Right lobe of liver (tissue), 6 donors: ENCODE measurements at regions not wholly inside any gene's neighbourhood (a gene's known extent, or its start where the extent isn't known, plus 50 kb on each side); places are given as distances from the start of the nearest gene placed in this dataset.

ENCODE experiments used
- ATAC-seq, 4 donors: fragments of 200-7000 bp; cut with Tn5 transposase; one replicate each; pipeline ENCODE4 v1.9.1; 2020; ENCODE audit warnings: mild to moderate bottlenecking in 4 of 4, moderate library complexity in 4 of 4
- DNase-seq, 3 donors: peaks; one replicate each; pipeline ENCODE4 v3.0.0-alpha.2; 2020
- H3K27ac ChIP-seq, 3 donors: fragments of 200-600 bp; one replicate each; pipeline ENCODE4 v1.8.0; 2022
- H3K27me3 ChIP-seq, 2 donors: fragments of 200-600 bp; one replicate each; pipeline ENCODE4 v1.8.0; 2022
- H3K36me3 ChIP-seq, 4 donors: fragments of 200-600 bp; sonication (generic) in 1 of 4; one replicate each; pipeline versions ENCODE4 v1.5.1 to v1.8.0; 2017 to 2022; ENCODE audit warnings: control low read depth in 1 of 4
- H3K4me1 ChIP-seq, 4 donors: fragments of 200-600 bp; sonication (generic) in 1 of 4; one replicate each; pipeline versions ENCODE4 v1.5.1 to v1.8.0; 2017 to 2022; ENCODE audit warnings: control low read depth in 1 of 4
- H3K4me3 ChIP-seq, 3 donors: fragments of 200-600 bp; one replicate each; pipeline ENCODE4 v1.8.0; 2022
- H3K9me3 ChIP-seq, 4 donors: fragments of 200-600 bp; sonication (generic) in 1 of 4; one replicate each; pipeline versions ENCODE4 v1.5.1 to v1.8.0; 2017 to 2022; ENCODE audit warnings: control low read depth in 1 of 4
- POLR2A ChIP-seq: fragments of 450-650 bp; IDR thresholded peaks from one replicate; pipeline ENCODE4 v1.6.1; 2017; ENCODE audit warnings: antibody characterized with exemption, mild to moderate bottlenecking
- WGBS: methylation state at CpG from one replicate; pipeline ENCODE4 v1.1.6; 2018; ENCODE audit warnings: low coverage, low lambda C conversion rate; ENCODE audit not compliant: insufficient coverage; ENCODE audit errors: missing lambda C conversion rate; 5-methylcytosine and 5-hydroxymethylcytosine counted together
- intact Hi-C, 2 donors: fragments of 100-400 bp; cut with DNase I; formaldehyde crosslinking; loops; one replicate each; pipeline versions ENCODE4 v1.11.2 to v1.14.1; 2022
- TF ChIP-seq, protein P1 (sequence below), 4 donors: fragments of 200-600 bp in 3 of 4; fragments of 450-650 bp in 1 of 4; IDR thresholded peaks; one replicate each; pipeline versions ENCODE4 v1.5.1 to v1.8.0; 2016 to 2022; ENCODE audit warnings: antibody characterized with exemption in 4 of 4, mild to moderate bottlenecking in 2 of 4
- donor health status: DM: no; HTN: yes; CAD: no.
- donor health status: DM: no; HTN: no; CAD: no.
- donor health status: DM: no; HTN: no; CAD: no.
- donor health status: DM: no; HTN: yes; CAD: no.
- donor health status: DM: no; HTN: yes; CAD: no.

DNA sequence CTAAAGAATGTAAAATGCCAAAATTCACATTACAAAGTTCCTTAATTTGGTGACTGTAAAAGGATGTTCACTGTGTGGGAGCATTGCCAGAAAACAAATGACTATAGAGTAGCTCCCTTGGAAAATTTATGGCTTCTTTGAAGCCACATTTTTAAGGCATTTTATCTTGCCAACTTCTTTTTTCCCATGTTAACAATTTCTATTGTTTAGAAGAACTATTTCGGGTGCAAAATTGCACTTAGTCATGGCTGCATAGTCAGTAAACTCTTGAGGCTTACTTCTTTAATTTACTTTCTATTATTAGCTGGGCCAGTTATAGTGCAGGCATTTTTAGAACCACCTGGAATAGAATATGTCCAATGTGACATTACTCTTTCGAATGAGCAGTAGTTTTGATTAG, 515.3 kb downstream of the JRKL start:
- 16% methylated on average over 2 of the region's 2 CpGs for WGBS
- Histone ChIP-seq H3K4me1 (no peaks in the 10 kb centered on the region), H3K36me3 (no peaks in the 10 kb centered on the region), H3K4me3 (no peak overlapping the region), H3K27ac (no peak overlapping the region), H3K27me3 (no peaks in the 10 kb centered on the region), H3K9me3 (no peaks in the 10 kb centered on the region)
- TF ChIP-seq, protein P1, sequence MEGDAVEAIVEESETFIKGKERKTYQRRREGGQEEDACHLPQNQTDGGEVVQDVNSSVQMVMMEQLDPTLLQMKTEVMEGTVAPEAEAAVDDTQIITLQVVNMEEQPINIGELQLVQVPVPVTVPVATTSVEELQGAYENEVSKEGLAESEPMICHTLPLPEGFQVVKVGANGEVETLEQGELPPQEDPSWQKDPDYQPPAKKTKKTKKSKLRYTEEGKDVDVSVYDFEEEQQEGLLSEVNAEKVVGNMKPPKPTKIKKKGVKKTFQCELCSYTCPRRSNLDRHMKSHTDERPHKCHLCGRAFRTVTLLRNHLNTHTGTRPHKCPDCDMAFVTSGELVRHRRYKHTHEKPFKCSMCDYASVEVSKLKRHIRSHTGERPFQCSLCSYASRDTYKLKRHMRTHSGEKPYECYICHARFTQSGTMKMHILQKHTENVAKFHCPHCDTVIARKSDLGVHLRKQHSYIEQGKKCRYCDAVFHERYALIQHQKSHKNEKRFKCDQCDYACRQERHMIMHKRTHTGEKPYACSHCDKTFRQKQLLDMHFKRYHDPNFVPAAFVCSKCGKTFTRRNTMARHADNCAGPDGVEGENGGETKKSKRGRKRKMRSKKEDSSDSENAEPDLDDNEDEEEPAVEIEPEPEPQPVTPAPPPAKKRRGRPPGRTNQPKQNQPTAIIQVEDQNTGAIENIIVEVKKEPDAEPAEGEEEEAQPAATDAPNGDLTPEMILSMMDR (IDR thresholded peaks at IDR 0.05), result no peak
- TF ChIP-seq POLR2A, result no peak
- intact Hi-C loops, result no loop called here
- ATAC-seq (no peak), DNase-seq (no peak)

DNA sequence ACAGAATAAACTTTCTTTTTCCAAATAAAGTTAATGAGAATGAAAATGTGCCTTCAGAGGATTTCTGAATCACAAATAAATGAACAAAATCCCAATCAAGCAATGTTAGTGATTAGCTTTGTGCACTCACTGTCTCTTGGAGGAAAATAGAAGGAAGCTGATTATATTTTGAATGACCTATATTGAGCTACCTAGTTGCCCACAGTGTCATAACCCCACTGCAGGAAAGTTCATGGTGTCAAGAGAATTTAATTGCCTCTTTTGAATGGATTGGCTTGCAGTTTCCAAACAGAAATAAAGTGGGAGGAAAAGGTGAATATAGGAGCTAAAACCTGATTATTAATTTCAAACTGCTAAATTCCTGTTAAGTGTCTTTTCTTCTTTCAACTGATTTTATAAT, 515.9 kb downstream of the JRKL start:
- DNase-seq (no peak), ATAC-seq (no peak)
- Histone ChIP-seq H3K4me3 (no peak overlapping the region), H3K9me3 (no peaks in the 10 kb centered on the region), H3K36me3 (no peaks in the 10 kb centered on the region), H3K4me1 (no peaks in the 10 kb centered on the region), H3K27ac (no peak overlapping the region), H3K27me3 (no peaks in the 10 kb centered on the region)
- no peak for TF ChIP-seq POLR2A
- TF ChIP-seq, protein P1 (IDR thresholded peaks at IDR 0.05), result no peak
- intact Hi-C loops, result no loop called here

DNA sequence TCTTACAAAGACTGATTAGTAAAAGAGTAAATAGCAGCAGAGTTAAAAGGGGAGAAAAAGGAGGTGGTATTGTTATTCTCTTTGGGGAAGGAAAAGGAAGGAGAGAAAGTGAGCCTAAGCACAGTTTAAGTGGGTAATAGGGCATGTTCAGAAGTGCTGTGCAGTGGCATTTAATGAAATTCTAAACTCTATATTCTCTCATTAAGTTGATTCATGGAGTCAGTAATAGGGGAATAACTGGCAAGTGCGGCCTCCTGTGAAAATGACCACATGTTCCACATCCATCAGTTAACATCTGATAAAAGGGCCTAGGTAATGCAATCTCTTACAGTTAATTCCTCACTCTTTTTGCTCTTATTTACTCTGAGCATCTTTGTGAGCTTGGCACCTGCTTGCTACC, 516.7 kb downstream of the JRKL start:
- TF ChIP-seq, protein P1 (IDR thresholded peaks at IDR 0.05), result no peak
- no peak for TF ChIP-seq POLR2A
- ATAC-seq (no peak), DNase-seq (no peak)
- H3K36me3 ChIP-seq, result no peaks in the 10 kb centered on the region
- WGBS, result 67% methylated on average over 1 of the region's 1 CpG
- H3K4me1 ChIP-seq, result no peaks in the 10 kb centered on the region
- no peak overlapping the region for H3K4me3 ChIP-seq
- no peaks in the 10 kb centered on the region for H3K9me3 ChIP-seq
- intact Hi-C loops, result no loop called here
- H3K27me3 ChIP-seq, result no peaks in the 10 kb centered on the region
- H3K27ac ChIP-seq, result no peak overlapping the region

DNA sequence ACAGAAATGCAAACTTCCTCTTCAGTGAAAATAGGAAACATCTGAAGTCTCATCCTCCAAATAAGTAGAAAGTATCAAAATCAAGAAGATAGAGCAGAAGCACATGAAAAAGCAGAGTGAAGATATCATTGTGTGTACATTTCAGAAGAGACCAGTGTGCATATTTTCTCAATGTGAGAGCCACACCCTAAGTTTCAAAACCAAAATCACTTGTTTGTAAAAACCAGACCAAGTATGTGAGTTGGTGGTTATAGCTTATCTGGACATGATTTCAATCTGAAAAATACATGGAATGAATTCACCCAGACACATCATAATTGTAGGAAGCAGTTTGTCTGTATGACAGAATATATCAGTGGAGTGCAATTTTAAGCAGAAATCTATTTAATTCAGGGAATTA, 536.0 kb downstream of the JRKL start:
- H3K36me3 ChIP-seq, result no peaks in the 10 kb centered on the region
- H3K27ac ChIP-seq, result no peak overlapping the region
- no peaks in the 10 kb centered on the region for H3K4me1 ChIP-seq
- H3K4me3 ChIP-seq, result no peak overlapping the region
- DNase-seq (no peak), ATAC-seq (no peak)
- no peaks in the 10 kb centered on the region for H3K9me3 ChIP-seq
- no peaks in the 10 kb centered on the region for H3K27me3 ChIP-seq
- intact Hi-C loops, result no loop called here
- no peak for TF ChIP-seq POLR2A
- TF ChIP-seq, protein P1 (IDR thresholded peaks at IDR 0.05), result no peak

DNA sequence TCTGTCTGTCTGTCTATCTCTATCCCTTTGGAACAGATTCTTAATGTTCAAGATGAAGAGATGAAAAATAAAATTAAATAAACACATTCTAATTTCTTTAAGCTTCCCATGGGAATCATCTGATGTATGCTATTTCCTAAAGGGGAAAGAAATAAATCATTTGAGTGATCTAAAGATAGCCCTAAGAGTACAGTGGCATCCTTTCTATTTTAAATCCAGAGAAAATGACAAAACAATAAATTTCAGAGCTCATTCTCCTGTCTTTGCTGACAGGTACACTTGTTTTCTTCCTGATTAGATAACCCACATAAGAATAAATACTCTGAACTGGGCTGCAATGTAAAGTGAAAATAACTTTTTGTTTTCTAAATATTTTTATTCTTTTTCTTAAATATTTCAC, 550.4 kb downstream of the JRKL start:
- Histone ChIP-seq H3K27ac (no peak overlapping the region), H3K9me3 (no peaks in the 10 kb centered on the region), H3K27me3 (no peaks in the 10 kb centered on the region), H3K4me3 (no peak overlapping the region), H3K36me3 (no peaks in the 10 kb centered on the region), H3K4me1 (no peaks in the 10 kb centered on the region)
- DNase-seq (no peak), ATAC-seq (no peak)
- intact Hi-C loops, result no loop called here
- TF ChIP-seq, protein P1 (IDR thresholded peaks at IDR 0.05), result no peak
- no peak for TF ChIP-seq POLR2A
